SK-N-SH (cell line): ENCODE measurements at regions not wholly inside any gene's neighbourhood (a gene's known extent, or its start where the extent isn't known, plus 50 kb on each side); places are given as distances from the start of the nearest gene placed in this dataset.

Source experiments
- CTCF ChIA-PET: fragments of 300-600, 350-600 bp; formaldehyde crosslinking; extraction: SDS; loops from one replicate; lab custom pipeline; 2021; lab: Yijun Ruan, JAX
- POLR2A ChIA-PET: fragments of 350-600 bp; sonication (Branson Sonifier 250); formaldehyde crosslinking; extraction: SDS; loops from one replicate; lab custom pipeline; 2020; ENCODE audit warnings: antibody characterized with exemption, inconsistent platforms; lab: Yijun Ruan, JAX
- DNase-seq: peaks from one replicate; pipeline ENCODE4 v3.0.0; 2012
- H2AFZ ChIP-seq: fragments of 200-600 bp; sonication (generic); 2 replicates; pipeline ENCODE4 v1.8.1; 2016; ENCODE audit warnings: antibody characterized with exemption, mild to moderate bottlenecking, low read depth
- H3F3A ChIP-seq: fragments of 200-600 bp; sonication (generic); replicated peaks from 2 replicates; pipeline ENCODE3; 2016; ENCODE audit warnings: antibody characterized with exemption, mild to moderate bottlenecking; ENCODE audit not compliant: insufficient read depth
- H3K27ac ChIP-seq, 2 experiments: fragments of 200-500 bp in 1 of 2; fragments of 200-600 bp in 1 of 2; sonication (Bioruptor generic) in 1 of 2; sonication (generic), shearing (Covaris generic) in 1 of 2; 2 replicates each; pipeline versions ENCODE4 v1.5.1 to v1.6.1; 2014 to 2016; ENCODE audit warnings: low read depth in 2 of 2, inconsistent platforms in 1 of 2, low read length in 1 of 2, mild to moderate bottlenecking in 1 of 2, mixed read lengths in 1 of 2
- H3K27me3 ChIP-seq: fragments of 200-600 bp; sonication (generic), shearing (Covaris generic); 2 replicates; pipeline ENCODE4 v1.6.1; 2016; ENCODE audit warnings: mixed run types; ENCODE audit not compliant: insufficient read depth
- H3K36me3 ChIP-seq, 2 experiments: fragments of 200-500 bp in 1 of 2; fragments of 200-600 bp in 1 of 2; sonication (Bioruptor generic) in 1 of 2; sonication (generic) in 1 of 2; replicated peaks in 1 of 2; 2 replicates each; pipeline versions ENCODE3 to v1.5.1; 2014 to 2016; ENCODE audit warnings: low read length in 1 of 2, mild to moderate bottlenecking in 1 of 2; ENCODE audit not compliant: insufficient read depth in 2 of 2, control insufficient read depth in 1 of 2
- H3K4me1 ChIP-seq, 2 experiments: fragments of 200-500 bp in 1 of 2; fragments of 200-600 bp in 1 of 2; sonication (Bioruptor generic) in 1 of 2; sonication (generic), shearing (Covaris generic) in 1 of 2; 2 replicates each; pipeline versions ENCODE4 v1.5.1 to v1.6.1; 2014 to 2016; ENCODE audit warnings: low read depth in 1 of 2, low read length in 1 of 2, mixed run types in 1 of 2; ENCODE audit not compliant: insufficient read depth in 2 of 2, control insufficient read depth in 1 of 2
- H3K4me2 ChIP-seq: fragments of 200-600 bp; sonication (generic), shearing (Covaris generic); 2 replicates; pipeline ENCODE4 v1.6.1; 2017; ENCODE audit warnings: mixed run types
- H3K4me3 ChIP-seq, 2 experiments: fragments of 200-500 bp in 1 of 2; fragments of 200-600 bp in 1 of 2; sonication (Bioruptor generic) in 1 of 2; sonication (generic), shearing (Covaris generic) in 1 of 2; 2 replicates each; pipeline versions ENCODE4 v1.5.1 to v1.8.1; 2014 to 2016; ENCODE audit warnings: low read depth in 2 of 2, inconsistent platforms in 1 of 2, low read length in 1 of 2, mild to moderate bottlenecking in 1 of 2, mixed read lengths in 1 of 2, moderate library complexity in 1 of 2
- H3K79me2 ChIP-seq: fragments of 200-600 bp; sonication (generic); 2 replicates; pipeline ENCODE4 v1.8.1; 2017; ENCODE audit warnings: mild to moderate bottlenecking; ENCODE audit not compliant: insufficient read depth
- H3K9ac ChIP-seq: fragments of 200-600 bp; sonication (generic); 2 replicates; pipeline ENCODE4 v1.6.1; 2017; ENCODE audit warnings: mixed run types
- H3K9me2 ChIP-seq: fragments of 200-600 bp; sonication (generic); 2 replicates; pipeline ENCODE4 v1.6.1; 2017; ENCODE audit warnings: mixed run types
- H3K9me3 ChIP-seq: fragments of 200-600 bp; sonication (generic); 2 replicates; pipeline ENCODE4 v1.6.1; 2017; ENCODE audit warnings: mixed run types, mild to moderate bottlenecking, moderate library complexity
- H4K20me1 ChIP-seq: fragments of 200-600 bp; sonication (generic); 2 replicates; pipeline ENCODE4 v1.6.1; 2017; ENCODE audit warnings: mild to moderate bottlenecking, mixed run types; ENCODE audit not compliant: insufficient read depth
- CHD2 ChIP-seq: fragments of 150-350 bp; IDR thresholded peaks from 2 replicates; pipeline ENCODE4 v1.6.1; 2018; ENCODE audit warnings: low read length; ENCODE audit not compliant: partially characterized antibody
- FOXJ3 ChIP-seq: sonication (generic); formaldehyde crosslinking; IDR thresholded peaks from 2 replicates; pipeline ENCODE4 v1.5.1; 2020; ENCODE audit warnings: mild to moderate bottlenecking, missing genetic modification reagents
- IRF3 ChIP-seq: fragments of 150-350 bp; IDR thresholded peaks from 2 replicates; pipeline ENCODE4 v1.6.1; 2016; ENCODE audit warnings: mild to moderate bottlenecking, low read depth, low read length
- MAX ChIP-seq: IDR thresholded peaks from 2 replicates; pipeline ENCODE4 v1.4.0; 2012; ENCODE audit warnings: low read depth
- MXI1 ChIP-seq: IDR thresholded peaks from 2 replicates; pipeline ENCODE4 v1.6.1; 2012; ENCODE audit warnings: mild to moderate bottlenecking, low read depth, low read length, improper control_type of control experiment
- RAD21 ChIP-seq: IDR thresholded peaks from 2 replicates; pipeline ENCODE4 v1.6.1; 2012; ENCODE audit warnings: mild to moderate bottlenecking, low read length
- REST ChIP-seq: IDR thresholded peaks from 2 replicates; pipeline ENCODE4 v1.6.1; 2012; ENCODE audit warnings: mild to moderate bottlenecking, low read depth, low read length, moderate library complexity
- RFX5 ChIP-seq: IDR thresholded peaks from 2 replicates; pipeline ENCODE4 v1.6.1; 2012; ENCODE audit warnings: mild to moderate bottlenecking, improper control_type of control experiment, low read length
- TCF12 ChIP-seq: IDR thresholded peaks from 2 replicates; pipeline ENCODE4 v1.4.0; 2012
- WGBS: methylation state at CpG from one replicate; pipeline ENCODE4 v1.1.6; 2017; ENCODE audit warnings: low lambda C conversion rate; 5-methylcytosine and 5-hydroxymethylcytosine counted together
- TF ChIP-seq, protein P1 (sequence below): fragments of 200-600 bp; sonication (generic); IDR thresholded peaks from 2 replicates; pipeline ENCODE4 v1.6.1; 2017; ENCODE audit warnings: antibody characterized with exemption, mild to moderate bottlenecking, moderate library complexity
- TF ChIP-seq, protein P2 (sequence below): IDR thresholded peaks from 2 replicates; pipeline ENCODE4; 2012

- CTCF ChIA-PET = interaction anchor here (1.2 to 1.4 kb wide), 2 partner anchors 56 to 1050 kb away, joined by 3 to 4 read pairs; no protein-coding TSS in a partner anchor
These were observed 322.1 kb downstream of the HRH4 start for GRCh38 chr18:24782566-24782965.

DNA sequence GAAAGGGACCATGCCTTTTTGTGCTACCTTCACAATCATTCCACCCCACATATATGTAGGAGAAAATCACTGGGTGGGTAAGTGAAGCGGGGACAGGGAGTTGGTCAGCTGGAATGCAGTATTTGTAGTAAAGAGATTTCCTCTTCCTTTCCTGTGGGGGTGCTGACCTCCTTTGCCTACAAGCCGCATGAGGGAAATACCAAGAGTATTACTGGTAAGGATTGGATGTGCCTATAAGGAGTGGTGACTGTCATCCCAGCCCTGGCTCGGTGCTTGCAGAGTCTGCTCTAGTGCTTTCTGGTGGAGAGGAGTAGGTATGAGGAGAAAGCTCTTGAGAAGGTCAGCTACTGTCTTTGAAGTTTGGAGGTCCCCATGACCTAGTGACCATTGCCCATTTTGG lies 324.6 kb downstream of the HRH4 start:
- Histone ChIP-seq H3K4me1 (no peaks in the 10 kb centered on the region), H3K9me3 (no peaks in the 10 kb centered on the region), H3K9ac (no peak overlapping the region), H3K36me3 (no peaks in the 10 kb centered on the region), H2AFZ (no peak overlapping the region), H3F3A (no peaks in the 10 kb centered on the region), H3K27ac (no peak overlapping the region), H3K4me3 (no peak overlapping the region), H4K20me1 (no peaks in the 10 kb centered on the region), H3K9me2 (no peaks in the 10 kb centered on the region), H3K79me2 (no peaks in the 10 kb centered on the region), H3K27me3 (no peaks in the 10 kb centered on the region), H3K4me2 (no peak overlapping the region)
- CTCF ChIA-PET = interaction anchor here (1.1 kb wide), 1 partner anchor 58 kb away, joined by 3 read pairs; no protein-coding TSS in a partner anchor
- 54% methylated on average over 3 of the region's 3 CpGs for WGBS
- DNase-seq = no peak
- POLR2A ChIA-PET = no interaction called here
- TF ChIP-seq IRF3 (no peak), MXI1 (no peak), RAD21 (no peak)
- TF ChIP-seq, protein P1, sequence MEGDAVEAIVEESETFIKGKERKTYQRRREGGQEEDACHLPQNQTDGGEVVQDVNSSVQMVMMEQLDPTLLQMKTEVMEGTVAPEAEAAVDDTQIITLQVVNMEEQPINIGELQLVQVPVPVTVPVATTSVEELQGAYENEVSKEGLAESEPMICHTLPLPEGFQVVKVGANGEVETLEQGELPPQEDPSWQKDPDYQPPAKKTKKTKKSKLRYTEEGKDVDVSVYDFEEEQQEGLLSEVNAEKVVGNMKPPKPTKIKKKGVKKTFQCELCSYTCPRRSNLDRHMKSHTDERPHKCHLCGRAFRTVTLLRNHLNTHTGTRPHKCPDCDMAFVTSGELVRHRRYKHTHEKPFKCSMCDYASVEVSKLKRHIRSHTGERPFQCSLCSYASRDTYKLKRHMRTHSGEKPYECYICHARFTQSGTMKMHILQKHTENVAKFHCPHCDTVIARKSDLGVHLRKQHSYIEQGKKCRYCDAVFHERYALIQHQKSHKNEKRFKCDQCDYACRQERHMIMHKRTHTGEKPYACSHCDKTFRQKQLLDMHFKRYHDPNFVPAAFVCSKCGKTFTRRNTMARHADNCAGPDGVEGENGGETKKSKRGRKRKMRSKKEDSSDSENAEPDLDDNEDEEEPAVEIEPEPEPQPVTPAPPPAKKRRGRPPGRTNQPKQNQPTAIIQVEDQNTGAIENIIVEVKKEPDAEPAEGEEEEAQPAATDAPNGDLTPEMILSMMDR = no peak

More at GRCh38 chr18:24782566-24782965, 322.1 kb downstream of the HRH4 start:
- Histone ChIP-seq H2AFZ (no peak overlapping the region), H3K4me3 (no peak overlapping the region), H3K27me3 (no peaks in the 10 kb centered on the region), H3K9ac (no peak overlapping the region), H3K27ac (no peak overlapping the region), H3F3A (no peaks in the 10 kb centered on the region), H4K20me1 (no peaks in the 10 kb centered on the region), H3K9me2 (no peaks in the 10 kb centered on the region), H3K79me2 (no peaks in the 10 kb centered on the region), H3K9me3 (no peaks in the 10 kb centered on the region), H3K4me2 (no peak overlapping the region), H3K4me1 (no peaks in the 10 kb centered on the region), H3K36me3 (no peaks in the 10 kb centered on the region)
- no peak for TF ChIP-seq REST
- TF ChIP-seq, protein P2, sequence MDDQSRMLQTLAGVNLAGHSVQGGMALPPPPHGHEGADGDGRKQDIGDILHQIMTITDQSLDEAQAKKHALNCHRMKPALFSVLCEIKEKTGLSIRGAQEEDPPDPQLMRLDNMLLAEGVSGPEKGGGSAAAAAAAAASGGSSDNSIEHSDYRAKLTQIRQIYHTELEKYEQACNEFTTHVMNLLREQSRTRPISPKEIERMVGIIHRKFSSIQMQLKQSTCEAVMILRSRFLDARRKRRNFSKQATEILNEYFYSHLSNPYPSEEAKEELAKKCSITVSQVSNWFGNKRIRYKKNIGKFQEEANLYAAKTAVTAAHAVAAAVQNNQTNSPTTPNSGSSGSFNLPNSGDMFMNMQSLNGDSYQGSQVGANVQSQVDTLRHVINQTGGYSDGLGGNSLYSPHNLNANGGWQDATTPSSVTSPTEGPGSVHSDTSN = no peak
- no peak for TF ChIP-seq CHD2
- no peak for TF ChIP-seq MAX
- TF ChIP-seq FOXJ3 (CRISPR knock-in tag) = no peak
- TF ChIP-seq RFX5 = no peak
- no peak for TF ChIP-seq TCF12
- POLR2A ChIA-PET = no interaction called here
- WGBS = 24% methylated on average over 3 of the region's 3 CpGs
- DNase-seq = no peak
